Liver (tissue), 3 donors: ENCODE measurements at regions not wholly inside any gene's neighbourhood (a gene's known extent, or its start where the extent isn't known, plus 50 kb on each side); places are given as distances from the start of the nearest gene placed in this dataset.

Experiments used
- EGR1 ChIP-seq, 2 donors: IDR thresholded peaks; 2 replicates each; pipeline ENCODE4 v1.6.1; 2016 to 2018; ENCODE audit warnings: antibody characterized with exemption in 2 of 2, low read depth in 2 of 2
- REST ChIP-seq: IDR thresholded peaks from 2 replicates; pipeline ENCODE4 v1.6.1; 2016; ENCODE audit warnings: antibody characterized with exemption, mild to moderate bottlenecking
- TAF1 ChIP-seq: conservative IDR thresholded peaks from 2 replicates; pipeline ENCODE4 v1.6.1; 2016; ENCODE audit warnings: antibody characterized with exemption, mild to moderate bottlenecking
- TF ChIP-seq, protein P1 (sequence below): fragments of 150-350 bp; IDR thresholded peaks from 2 replicates; pipeline ENCODE4 v1.5.1; 2017; ENCODE audit warnings: improper control_type of control experiment, low read depth, low read length; ENCODE audit not compliant: missing input control
- donor health status: healthy.
- donor health status: healthy.

GRCh38 chr2:221750316-221750715 is 178.2 kb upstream of the EPHA4 start:
- TF ChIP-seq, protein P1, sequence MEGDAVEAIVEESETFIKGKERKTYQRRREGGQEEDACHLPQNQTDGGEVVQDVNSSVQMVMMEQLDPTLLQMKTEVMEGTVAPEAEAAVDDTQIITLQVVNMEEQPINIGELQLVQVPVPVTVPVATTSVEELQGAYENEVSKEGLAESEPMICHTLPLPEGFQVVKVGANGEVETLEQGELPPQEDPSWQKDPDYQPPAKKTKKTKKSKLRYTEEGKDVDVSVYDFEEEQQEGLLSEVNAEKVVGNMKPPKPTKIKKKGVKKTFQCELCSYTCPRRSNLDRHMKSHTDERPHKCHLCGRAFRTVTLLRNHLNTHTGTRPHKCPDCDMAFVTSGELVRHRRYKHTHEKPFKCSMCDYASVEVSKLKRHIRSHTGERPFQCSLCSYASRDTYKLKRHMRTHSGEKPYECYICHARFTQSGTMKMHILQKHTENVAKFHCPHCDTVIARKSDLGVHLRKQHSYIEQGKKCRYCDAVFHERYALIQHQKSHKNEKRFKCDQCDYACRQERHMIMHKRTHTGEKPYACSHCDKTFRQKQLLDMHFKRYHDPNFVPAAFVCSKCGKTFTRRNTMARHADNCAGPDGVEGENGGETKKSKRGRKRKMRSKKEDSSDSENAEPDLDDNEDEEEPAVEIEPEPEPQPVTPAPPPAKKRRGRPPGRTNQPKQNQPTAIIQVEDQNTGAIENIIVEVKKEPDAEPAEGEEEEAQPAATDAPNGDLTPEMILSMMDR: no peak
- TF ChIP-seq TAF1: no peak
- no peak for TF ChIP-seq REST
- TF ChIP-seq EGR1 (IDR thresholded peaks at IDR 0.05; ENCODE audit: low read depth in 2 of 2): no peak
